Hematopoietic multipotent progenitor cell (in vitro differentiated cells): ENCODE measurements at regions not wholly inside any gene's neighbourhood (a gene's known extent, or its start where the extent isn't known, plus 50 kb on each side); places are given as distances from the start of the nearest gene placed in this dataset.
"Not testable (repeated sequence)": the region's sequence is repeated elsewhere in the genome, so short reads cannot be mapped to it uniquely, and the experiment has no call there.

ENCODE experiments used
- DNase-seq, 3 donors: peaks; one replicate each; pipeline ENCODE4 v3.0.0-alpha.2; 2011 to 2015; ENCODE audit warnings: low read depth in 2 of 3, low spot score in 2 of 3

- no peak for DNase-seq
These were observed 242.2 kb downstream of the ARL4A start for GRCh38 chr7:12929476-12930140.

GRCh38 chr7:12930534-12930933 lies 243.1 kb downstream of the ARL4A start:
- no peak for DNase-seq

GRCh38 chr7:12931465-12931864 lies 244.0 kb downstream of the ARL4A start:
- DNase-seq: not testable (repeated sequence)

GRCh38 chr7:12939694-12940093 lies 252.3 kb downstream of the ARL4A start:
- no peak for DNase-seq

GRCh38 chr7:12941512-12941911 lies 254.1 kb downstream of the ARL4A start:
- no peak for DNase-seq

- no peak for DNase-seq
These were observed 255.2 kb downstream of the ARL4A start for GRCh38 chr7:12942609-12943008.

- no peak for DNase-seq
These were observed 256.3 kb downstream of the ARL4A start for GRCh38 chr7:12943781-12944180.

GRCh38 chr7:12945901-12946300 lies 258.5 kb downstream of the ARL4A start:
- DNase-seq: no peak

- no peak for DNase-seq
These were observed 260.0 kb downstream of the ARL4A start for GRCh38 chr7:12947465-12947864.

GRCh38 chr7:12949060-12949931 lies 261.9 kb downstream of the ARL4A start:
- DNase-seq: no peak

- no peak for DNase-seq
These were observed 264.0 kb downstream of the ARL4A start for GRCh38 chr7:12951397-12951801.

- no peak for DNase-seq
These were observed 267.1 kb downstream of the ARL4A start for GRCh38 chr7:12954380-12955033.

- DNase-seq: no peak
These were observed 270.1 kb downstream of the ARL4A start for GRCh38 chr7:12957487-12957886.

GRCh38 chr7:12961910-12962480 lies 274.6 kb downstream of the ARL4A start:
- no peak for DNase-seq

GRCh38 chr7:12963435-12963834 lies 276.0 kb downstream of the ARL4A start:
- DNase-seq: no peak

GRCh38 chr7:12964836-12965235 lies 277.4 kb downstream of the ARL4A start:
- no peak for DNase-seq

GRCh38 chr7:12965767-12966166 lies 278.3 kb downstream of the ARL4A start:
- DNase-seq: no peak

GRCh38 chr7:12967322-12967721 lies 279.9 kb downstream of the ARL4A start:
- no peak for DNase-seq

GRCh38 chr7:12968836-12969422 lies 281.5 kb downstream of the ARL4A start:
- DNase-seq: no peak

- no peak for DNase-seq
These were observed 283.2 kb downstream of the ARL4A start for GRCh38 chr7:12970626-12971025.
